ENCODE measurements at regions not wholly inside any gene's neighbourhood (a gene's known extent, or its start where the extent isn't known, plus 50 kb on each side); places are given as distances from the start of the nearest gene placed in this dataset.

GRCh38 chr11:87634331-87634730, 540.9 kb downstream of the RAB38 start:
- H3K4me2 ChIP-seq (ENCODE audit: insufficient read depth in 1 of 2, low read depth in 2 of 2, low read length in 2 of 2): no peak overlapping the region
- H2BK20ac ChIP-seq (ENCODE audit: low read length): no peak overlapping the region
- H2BK15ac ChIP-seq (ENCODE audit: low read length): no peak overlapping the region
- H3K23ac ChIP-seq (ENCODE audit: insufficient read length): no peak overlapping the region
- H4K91ac ChIP-seq (replicated peaks; ENCODE audit: insufficient read length, low read length): no peak overlapping the region
- H3K18ac ChIP-seq (ENCODE audit: extremely low read depth, low read length): no peak overlapping the region
- H3K23me2 ChIP-seq (ENCODE audit: low read depth, low read length): no peaks in the 10 kb centered on the region
- H3K27me3 ChIP-seq (replicated peaks in 1 of 4; ENCODE audit: control insufficient read depth in 3 of 4, extremely low read depth in 1 of 4, insufficient read depth in 3 of 4, low read length in 3 of 4): no peaks in the 10 kb centered on the region
- FAIRE-seq (no peak), DNase-seq (ENCODE audit: low read depth in 1 of 2, low spot score in 2 of 2) (no peak)
- H3K36me3 ChIP-seq (ENCODE audit: control insufficient read depth in 2 of 4, insufficient read depth in 4 of 4, low read length in 3 of 4): no peaks in the 10 kb centered on the region
- no peak overlapping the region for H3K27ac ChIP-seq (ENCODE audit: low read depth, low read length)
- no peaks in the 10 kb centered on the region for H3K9me3 ChIP-seq (ENCODE audit: insufficient read depth in 2 of 2, low read depth in 1 of 2, low read length in 1 of 2)
- no peak overlapping the region for H4K5ac ChIP-seq (ENCODE audit: insufficient read length, low read depth, low read length)
- ChIA-PET CTCF (ENCODE audit: partially characterized antibody) (no interaction called here), POLR2A (ENCODE audit: partially characterized antibody) (no interaction called here)
- no peak overlapping the region for H2BK5ac ChIP-seq (ENCODE audit: low read depth, low read length)
- H3K4me1 ChIP-seq (replicated peaks in 1 of 4; ENCODE audit: control insufficient read depth in 3 of 4, insufficient read depth in 4 of 4, low read length in 3 of 4): no peaks in the 10 kb centered on the region
- H3K56ac ChIP-seq (replicated peaks; ENCODE audit: insufficient read length, low read depth, low read length): no peak overlapping the region
- H3K4ac ChIP-seq (replicated peaks; ENCODE audit: insufficient read length, low read depth, low read length): no peak overlapping the region
- no peaks in the 10 kb centered on the region for H4K20me1 ChIP-seq (replicated peaks in 1 of 2; ENCODE audit: control insufficient read depth in 1 of 2, insufficient read depth in 2 of 2, low read length in 2 of 2)
- WGBS, 2 experiments (ENCODE audit: extremely low coverage in 1 of 2, insufficient coverage in 1 of 2, insufficient read length in 1 of 2, insufficient replicate concordance in 2 of 2, low coverage in 1 of 2, low lambda C conversion rate in 2 of 2, missing lambda C conversion rate in 1 of 2): 84% methylated on average over 3 of the region's 3 CpGs; no CpG with 5 or more reads in 1 of the 2 experiments
- H3K14ac ChIP-seq (ENCODE audit: insufficient read length): no peak overlapping the region
- no peak overlapping the region for H4K8ac ChIP-seq (ENCODE audit: extremely low read depth, insufficient read depth, low read length)
- no peak overlapping the region for H3K9ac ChIP-seq (replicated peaks in 1 of 4; ENCODE audit: extremely low read depth in 1 of 4, low read depth in 3 of 4, low read length in 3 of 4)
- no peak overlapping the region for H2AFZ ChIP-seq (ENCODE audit: low read length)
- no peaks in the 10 kb centered on the region for H3K79me2 ChIP-seq (ENCODE audit: control insufficient read depth in 1 of 2, insufficient read depth in 2 of 2, low read length in 2 of 2)
- no peak overlapping the region for H2AK5ac ChIP-seq (ENCODE audit: low read depth, low read length)
- H3K4me3 ChIP-seq (ENCODE audit: extremely low read depth in 1 of 4, insufficient read depth in 2 of 4, low read depth in 3 of 4, low read length in 4 of 4): no peak overlapping the region
- no peak overlapping the region for H2BK12ac ChIP-seq (ENCODE audit: low read depth, low read length)
- H3K79me1 ChIP-seq (ENCODE audit: low read depth, low read length): no peaks in the 10 kb centered on the region
- H2BK120ac ChIP-seq (replicated peaks; ENCODE audit: low read depth, low read length): no peak overlapping the region
- TF ChIP-seq SIRT6 (IDR thresholded peaks at IDR 0.05; ENCODE audit: low read length) (no peak), GABPA (IDR thresholded peaks at IDR 0.05; ENCODE audit: borderline replicate concordance, insufficient read depth, low read length) (no peak), EZH2 (IDR thresholded peaks at IDR 0.05; ENCODE audit: low read depth, low read length, severe bottlenecking) (no peak), KDM5A (IDR thresholded peaks at IDR 0.05; ENCODE audit: low read length) (no peak), KDM1A (IDR thresholded peaks at IDR 0.05; ENCODE audit: borderline replicate concordance, low read length) (no peak), CHD1 (IDR thresholded peaks at IDR 0.05; ENCODE audit: low read depth, low read length) (no peak), ZNF274 (IDR thresholded peaks at IDR 0.05; ENCODE audit: borderline replicate concordance, extremely low read depth, low read length) (no peak), SIX5 (IDR thresholded peaks at IDR 0.05; ENCODE audit: low read depth, low read length) (no peak), POLR2AphosphoS5 (IDR thresholded peaks at IDR 0.05; ENCODE audit: low read depth, low read length) (no peak), CBX5 (IDR thresholded peaks at IDR 0.05; ENCODE audit: low read depth, low read length) (no peak), BRCA1 (IDR thresholded peaks at IDR 0.05; ENCODE audit: low read depth, low read length) (no peak), MAFK (IDR thresholded peaks at IDR 0.05; ENCODE audit: low read depth, low read length) (no peak), FOSL1 (IDR thresholded peaks at IDR 0.05; ENCODE audit: insufficient read depth, low read depth, low read length) (no peak), CHD2 (IDR thresholded peaks at IDR 0.05; ENCODE audit: low read length) (no peak), TBP (IDR thresholded peaks at IDR 0.05; ENCODE audit: low read depth, low read length) (no peak), EP300 (IDR thresholded peaks at IDR 0.05; ENCODE audit: borderline replicate concordance in 1 of 2, low read depth in 2 of 2, low read length in 2 of 2) (no peak), SP1 (IDR thresholded peaks at IDR 0.05; ENCODE audit: low read depth, low read length) (no peak)
